Endothelial cell of umbilical vein (primary cell): ENCODE measurements at regions not wholly inside any gene's neighbourhood (a gene's known extent, or its start where the extent isn't known, plus 50 kb on each side); places are given as distances from the start of the nearest gene placed in this dataset.

Experiments used
- BruUV-seq: library from RNA; stranded (reverse); fragments of 400-500 nt; replicated peaks from 2 replicates; lab custom pipeline; 2021; lab: Mats Ljungman, UMichigan
- CTCF ChIA-PET: fragments of 300-600, 350-600 bp; sonication (Branson Sonifier 250); formaldehyde crosslinking; loops from one replicate; lab custom pipeline; 2021; ENCODE audit warnings: antibody characterized with exemption, inconsistent platforms; lab: Charles Lee
- POLR2A ChIA-PET: fragments of 300-600, 350-600 bp; sonication (Branson Sonifier 250); formaldehyde crosslinking; loops from one replicate; lab custom pipeline; 2021; ENCODE audit warnings: antibody characterized with exemption, inconsistent platforms; lab: Charles Lee
- DNase-seq: peaks from one replicate; pipeline ENCODE4 v3.0.0-alpha.2; 2011; ENCODE audit warnings: low read depth, low spot score
- FAIRE-seq: peaks from 2 replicates; lab custom pipeline; 2011; peaks lifted over from hg19 to GRCh38; lab: Jason Lieb, UNC
- H2AFZ ChIP-seq: 2 replicates; pipeline ENCODE4 v1.6.0; 2012; ENCODE audit warnings: low read depth, low read length, control low read depth, inconsistent platforms
- H3K27ac ChIP-seq: 2 replicates; pipeline ENCODE4 v1.5.1; 2011; ENCODE audit warnings: low read depth, mild to moderate bottlenecking, control low read depth, low read length, moderate library complexity; ENCODE audit not compliant: insufficient read depth
- H3K27me3 ChIP-seq, 2 experiments: 2 replicates each; pipeline versions ENCODE4 v1.6.0 to v1.6.1; 2011; ENCODE audit warnings: low read length in 2 of 2, mixed read lengths in 1 of 2; ENCODE audit not compliant: control insufficient read depth in 2 of 2, insufficient read depth in 2 of 2
- H3K36me3 ChIP-seq, 2 experiments: 2 replicates in 1 of 2; 3 replicates in 1 of 2; pipeline ENCODE4 v1.5.1; 2011; ENCODE audit warnings: low read length in 2 of 2, mild to moderate bottlenecking in 1 of 2, moderate library complexity in 1 of 2; ENCODE audit not compliant: control insufficient read depth in 2 of 2, insufficient read depth in 2 of 2; ENCODE audit errors: extremely low read depth in 1 of 2
- H3K4me1 ChIP-seq: 3 replicates; pipeline ENCODE4 v1.5.1; 2011; ENCODE audit warnings: mild to moderate bottlenecking, low read length; ENCODE audit not compliant: control insufficient read depth, insufficient read depth; ENCODE audit errors: extremely low read depth
- H3K4me2 ChIP-seq: 2 replicates; pipeline ENCODE4 v1.6.1; 2011; ENCODE audit warnings: low read length, control low read depth, mixed read lengths; ENCODE audit not compliant: insufficient read depth
- H3K4me3 ChIP-seq, 3 experiments: fragments of 200-600 bp in 1 of 3; sonication (generic), shearing (Covaris generic) in 1 of 3; replicated peaks in 1 of 3; 2 replicates each; pipeline ENCODE4 v1.5.1; 2011 to 2016; ENCODE audit warnings: control low read depth in 3 of 3, low read length in 3 of 3, mild to moderate bottlenecking in 2 of 3, inconsistent platforms in 1 of 3, low read depth in 1 of 3, moderate library complexity in 1 of 3; ENCODE audit not compliant: insufficient read depth in 1 of 3
- H3K79me2 ChIP-seq: 2 replicates; pipeline ENCODE4 v1.6.0; 2012; ENCODE audit warnings: low read length, inconsistent platforms; ENCODE audit not compliant: control insufficient read depth, insufficient read depth
- H3K9ac ChIP-seq: replicated peaks from 2 replicates; pipeline ENCODE3; 2011; ENCODE audit warnings: low read length, control low read depth; ENCODE audit not compliant: insufficient read depth; ENCODE audit errors: extremely low read depth
- H3K9me1 ChIP-seq: replicated peaks from 3 replicates; pipeline ENCODE4 v1.6.0; 2011; ENCODE audit warnings: mild to moderate bottlenecking, low read length; ENCODE audit not compliant: control insufficient read depth, insufficient read depth; ENCODE audit errors: extremely low read depth
- H3K9me3 ChIP-seq: replicated peaks from 2 replicates; pipeline ENCODE4 v1.5.1; 2012; ENCODE audit warnings: low read length, inconsistent platforms; ENCODE audit not compliant: control insufficient read depth, insufficient read depth
- H4K20me1 ChIP-seq: replicated peaks from 2 replicates; pipeline ENCODE3; 2011; ENCODE audit warnings: mild to moderate bottlenecking, low read length; ENCODE audit not compliant: control insufficient read depth, insufficient read depth; ENCODE audit errors: extremely low read depth
- EZH2 ChIP-seq: IDR thresholded peaks from 2 replicates; pipeline ENCODE4 v1.6.1; 2012; ENCODE audit warnings: borderline replicate concordance, low read depth, mild to moderate bottlenecking, moderate library complexity, low read length, inconsistent platforms; ENCODE audit not compliant: severe bottlenecking
- FOS ChIP-seq: IDR thresholded peaks from 2 replicates; pipeline ENCODE4 v1.6.1; 2011; ENCODE audit warnings: mild to moderate bottlenecking, low read length, moderate library complexity, borderline replicate concordance; ENCODE audit not compliant: insufficient read depth
- GATA2 ChIP-seq: IDR thresholded peaks from 2 replicates; pipeline ENCODE4 v1.7.0; 2011; ENCODE audit warnings: low read depth, mild to moderate bottlenecking, moderate library complexity, mixed read lengths, low read length; ENCODE audit not compliant: insufficient read length, insufficient read depth
- JUN ChIP-seq: IDR thresholded peaks from 2 replicates; pipeline ENCODE4 v1.6.1; 2011; ENCODE audit warnings: borderline replicate concordance, low read depth; ENCODE audit not compliant: insufficient read length, insufficient read depth
- MAX ChIP-seq: IDR thresholded peaks from 2 replicates; pipeline ENCODE4 v1.6.1; 2011; ENCODE audit not compliant: insufficient read depth, insufficient read length
- MYC ChIP-seq: IDR thresholded peaks from one replicate; pipeline ENCODE4 v1.6.1; 2011; ENCODE audit warnings: mild to moderate bottlenecking, low read depth, low read length
- POLR2A ChIP-seq: IDR thresholded peaks from 2 replicates; pipeline ENCODE4 v1.6.1; 2012; ENCODE audit warnings: low read depth, mild to moderate bottlenecking, control low read depth, low read length
- POLR2AphosphoS5 ChIP-seq: IDR thresholded peaks from 2 replicates; pipeline ENCODE4 v1.6.1; 2012; ENCODE audit warnings: low read depth, mild to moderate bottlenecking, control low read depth, low read length, moderate library complexity; ENCODE audit not compliant: insufficient read depth
- dilution Hi-C: fragments of 300-500 bp; cut with MboI; formaldehyde crosslinking; loops from one replicate; pipeline ENCODE4 v1.15.0; 2019; ENCODE audit warnings: low sequenced_read_pairs; ENCODE audit not compliant: extremely low pct_ligation_motif_present
- intact Hi-C: fragments of 100-400 bp; cut with micrococcal nuclease; formaldehyde crosslinking; loops from one replicate; pipeline ENCODE4 v1.10.0; 2022
- TF ChIP-seq, protein P1 (sequence below), 2 donors: IDR thresholded peaks; 1 replicate in 1 of 2; 2 replicates in 1 of 2; pipeline ENCODE4 v1.5.1; 2011; ENCODE audit warnings: low read length in 2 of 2, mild to moderate bottlenecking in 2 of 2, moderate library complexity in 2 of 2, control low read depth in 1 of 2, inconsistent platforms in 1 of 2, low read depth in 1 of 2; ENCODE audit not compliant: insufficient read depth in 1 of 2; ENCODE audit errors: extremely low read depth in 1 of 2

DNA sequence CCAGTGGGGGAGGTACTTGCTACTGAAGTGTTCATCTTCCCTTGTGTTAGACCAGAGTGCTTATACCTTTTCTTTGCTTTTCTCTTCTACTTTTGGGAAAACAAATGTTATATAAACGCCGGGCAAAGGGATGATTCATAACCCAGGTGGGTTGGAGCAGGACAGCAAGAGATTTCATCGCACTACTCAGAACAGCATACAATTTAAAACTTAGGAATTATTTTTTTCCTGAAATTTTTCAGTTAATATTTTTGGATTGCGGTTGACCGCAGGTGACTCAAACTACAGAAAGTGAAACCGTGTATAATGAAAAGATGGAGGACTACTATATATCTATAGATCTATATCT, 270.0 kb upstream of the RGMA start:
- FAIRE-seq = no peak
- ChIA-PET POLR2A (no interaction called here), CTCF (no interaction called here)
- BruUV-seq = no TSS peak
- no peak overlapping the region for H3K4me3 ChIP-seq
- H3K36me3 ChIP-seq = no peaks in the 10 kb centered on the region
- peaks cover 5% of the 10 kb centered on the region for H3K9me3 ChIP-seq
- intact Hi-C loops = no loop called here
- H4K20me1 ChIP-seq = no peaks in the 10 kb centered on the region
- no peak overlapping the region for H3K4me2 ChIP-seq
- no peak overlapping the region for H3K27ac ChIP-seq
- TF ChIP-seq EZH2 (no peak), FOS (no peak), MYC (no peak), GATA2 (no peak), POLR2AphosphoS5 (no peak)
- H3K9ac ChIP-seq = no peak overlapping the region
- H2AFZ ChIP-seq = no peak overlapping the region
- no peaks in the 10 kb centered on the region for H3K79me2 ChIP-seq
- dilution Hi-C loops = no loop called here
- no peak for DNase-seq
- no peaks in the 10 kb centered on the region for H3K27me3 ChIP-seq
- H3K9me1 ChIP-seq = no peaks in the 10 kb centered on the region
- H3K4me1 ChIP-seq = no peaks in the 10 kb centered on the region

- dilution Hi-C loops = no loop called here
Measured at GRCh38 chr15:93358166-93359059, 269.4 kb upstream of the RGMA start.

More at GRCh38 chr15:93358166-93359059, 269.4 kb upstream of the RGMA start:
- BruUV-seq = no TSS peak
- H3K27me3 ChIP-seq = no peaks in the 10 kb centered on the region
- intact Hi-C loops = no loop called here
- no peaks in the 10 kb centered on the region for H3K36me3 ChIP-seq
- no peak overlapping the region for H3K9ac ChIP-seq
- no peak for DNase-seq
- FAIRE-seq = no peak
- no peaks in the 10 kb centered on the region for H3K9me1 ChIP-seq
- H3K27ac ChIP-seq = no peak overlapping the region
- no peak for TF ChIP-seq GATA2
- TF ChIP-seq JUN = no peak
- TF ChIP-seq POLR2AphosphoS5 = no peak
- no peak for TF ChIP-seq POLR2A
- TF ChIP-seq MYC = no peak
- TF ChIP-seq FOS = no peak
- TF ChIP-seq, protein P1, sequence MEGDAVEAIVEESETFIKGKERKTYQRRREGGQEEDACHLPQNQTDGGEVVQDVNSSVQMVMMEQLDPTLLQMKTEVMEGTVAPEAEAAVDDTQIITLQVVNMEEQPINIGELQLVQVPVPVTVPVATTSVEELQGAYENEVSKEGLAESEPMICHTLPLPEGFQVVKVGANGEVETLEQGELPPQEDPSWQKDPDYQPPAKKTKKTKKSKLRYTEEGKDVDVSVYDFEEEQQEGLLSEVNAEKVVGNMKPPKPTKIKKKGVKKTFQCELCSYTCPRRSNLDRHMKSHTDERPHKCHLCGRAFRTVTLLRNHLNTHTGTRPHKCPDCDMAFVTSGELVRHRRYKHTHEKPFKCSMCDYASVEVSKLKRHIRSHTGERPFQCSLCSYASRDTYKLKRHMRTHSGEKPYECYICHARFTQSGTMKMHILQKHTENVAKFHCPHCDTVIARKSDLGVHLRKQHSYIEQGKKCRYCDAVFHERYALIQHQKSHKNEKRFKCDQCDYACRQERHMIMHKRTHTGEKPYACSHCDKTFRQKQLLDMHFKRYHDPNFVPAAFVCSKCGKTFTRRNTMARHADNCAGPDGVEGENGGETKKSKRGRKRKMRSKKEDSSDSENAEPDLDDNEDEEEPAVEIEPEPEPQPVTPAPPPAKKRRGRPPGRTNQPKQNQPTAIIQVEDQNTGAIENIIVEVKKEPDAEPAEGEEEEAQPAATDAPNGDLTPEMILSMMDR (IDR thresholded peaks at IDR 0.05; ENCODE audit: extremely low read depth in 1 of 2, insufficient read depth in 1 of 2, low read depth in 1 of 2, low read length in 2 of 2) = no peak
- no peak for TF ChIP-seq MAX
- TF ChIP-seq EZH2 = no peak
- H3K4me3 ChIP-seq = no peak overlapping the region
- POLR2A ChIA-PET = no interaction called here
- peaks cover 5% of the 10 kb centered on the region for H3K9me3 ChIP-seq
- no peaks in the 10 kb centered on the region for H3K4me1 ChIP-seq
- H4K20me1 ChIP-seq = no peaks in the 10 kb centered on the region
- H2AFZ ChIP-seq = no peak overlapping the region
- H3K4me2 ChIP-seq = no peak overlapping the region
- H3K79me2 ChIP-seq = no peaks in the 10 kb centered on the region
- CTCF ChIA-PET = no interaction called here
